GM04504 (cell line): ENCODE measurements at regions not wholly inside any gene's neighbourhood (a gene's known extent, or its start where the extent isn't known, plus 50 kb on each side); places are given as distances from the start of the nearest gene placed in this dataset.
"Not testable (repeated sequence)": the region's sequence is repeated elsewhere in the genome, so short reads cannot be mapped to it uniquely, and the experiment has no call there.

Source experiments
- DNase-seq: peaks from one replicate; pipeline ENCODE4 v3.0.0-alpha.2; 2012; ENCODE audit warnings: low read depth

GRCh38 chr12:74120644-74121043 is 417.0 kb upstream of the ATXN7L3B start:
- DNase-seq = no peak

- DNase-seq = no peak
Measured at GRCh38 chr12:74129702-74130101, 407.9 kb upstream of the ATXN7L3B start.

- DNase-seq = no peak
Measured at GRCh38 chr12:74144396-74144795, 393.2 kb upstream of the ATXN7L3B start.

- no peak for DNase-seq
Measured at GRCh38 chr12:74145328-74145727, 392.3 kb upstream of the ATXN7L3B start.

GRCh38 chr12:74148849-74149248 is 388.8 kb upstream of the ATXN7L3B start:
- no peak for DNase-seq

GRCh38 chr12:74152370-74152769 is 385.3 kb upstream of the ATXN7L3B start:
- DNase-seq = no peak

- DNase-seq = no peak
Measured at GRCh38 chr12:74166096-74166495, 371.5 kb upstream of the ATXN7L3B start.

GRCh38 chr12:74169607-74170006 is 368.0 kb upstream of the ATXN7L3B start:
- DNase-seq = no peak

- no peak for DNase-seq
Measured at GRCh38 chr12:74170645-74171477, 366.8 kb upstream of the ATXN7L3B start.

GRCh38 chr12:74171478-74171909 is 366.1 kb upstream of the ATXN7L3B start:
- DNase-seq = no peak

GRCh38 chr12:74174961-74175360 is 362.7 kb upstream of the ATXN7L3B start:
- not testable (repeated sequence) for DNase-seq

- DNase-seq = no peak
Measured at GRCh38 chr12:74185360-74185759, 352.3 kb upstream of the ATXN7L3B start.

GRCh38 chr12:74193191-74193590 is 344.4 kb upstream of the ATXN7L3B start:
- DNase-seq = no peak

- no peak for DNase-seq
Measured at GRCh38 chr12:74204236-74204635, 333.4 kb upstream of the ATXN7L3B start.

GRCh38 chr12:74227846-74228545 is 309.6 kb upstream of the ATXN7L3B start:
- DNase-seq = no peak

GRCh38 chr12:74229671-74230070 is 308.0 kb upstream of the ATXN7L3B start:
- no peak for DNase-seq

GRCh38 chr12:74235342-74235741 is 302.3 kb upstream of the ATXN7L3B start:
- DNase-seq = no peak

- no peak for DNase-seq
Measured at GRCh38 chr12:74241341-74241740, 296.3 kb upstream of the ATXN7L3B start.

- DNase-seq = no peak
Measured at GRCh38 chr12:74242088-74242487, 295.5 kb upstream of the ATXN7L3B start.

- no peak for DNase-seq
Measured at GRCh38 chr12:74245458-74245857, 292.2 kb upstream of the ATXN7L3B start.

GRCh38 chr12:74250891-74251290 is 286.7 kb upstream of the ATXN7L3B start:
- no peak for DNase-seq

- DNase-seq = not testable (repeated sequence)
Measured at GRCh38 chr12:74253826-74254225, 283.8 kb upstream of the ATXN7L3B start.

GRCh38 chr12:74254784-74255183 is 282.9 kb upstream of the ATXN7L3B start:
- no peak for DNase-seq
